ENCODE measurements at regions not wholly inside any gene's neighbourhood (a gene's known extent, or its start where the extent isn't known, plus 50 kb on each side); places are given as distances from the start of the nearest gene placed in this dataset.

DNA sequence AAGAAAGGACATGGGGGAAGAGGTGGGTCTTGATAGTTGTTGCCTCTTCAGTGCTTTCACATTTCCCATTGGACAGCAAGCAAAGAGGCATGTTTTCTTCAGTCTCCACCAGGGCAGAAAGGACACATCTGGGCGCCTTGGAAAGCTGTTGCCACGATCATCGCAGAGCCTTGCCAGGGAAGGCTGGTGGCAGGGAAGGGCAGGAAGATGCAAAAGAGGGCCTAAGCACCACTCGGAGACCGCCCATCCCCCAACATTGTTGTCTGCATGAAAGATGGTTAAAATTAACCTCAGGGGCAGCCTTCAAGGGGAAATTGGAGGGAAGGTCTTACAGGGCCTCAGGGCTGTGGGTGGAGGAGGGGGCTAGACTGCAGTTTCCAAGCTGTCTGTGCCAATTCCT, 114.2 kb downstream of the SOX9 start:
- TF ChIP-seq EZH2 (IDR thresholded peaks at IDR 0.05), result no peak
- no peak for TF ChIP-seq POLR2AphosphoS5 (IDR thresholded peaks at IDR 0.05; ENCODE audit: borderline replicate concordance, low read depth, low read length)

Data from SK-N-MC (cell line).